ENCODE measurements at regions not wholly inside any gene's neighbourhood (a gene's known extent, or its start where the extent isn't known, plus 50 kb on each side); places are given as distances from the start of the nearest gene placed in this dataset.

- TF ChIP-seq PRDM6 (tag by site-specific recombination; IDR thresholded peaks at IDR 0.05) (no peak), ZNF391 (tag by site-specific recombination; IDR thresholded peaks at IDR 0.05; ENCODE audit: borderline replicate concordance, low read depth) (no peak), ZBTB10 (tag by site-specific recombination; IDR thresholded peaks at IDR 0.05) (no peak), ZNF747 (tag by site-specific recombination; IDR thresholded peaks at IDR 0.05) (no peak), KLF9 (tag by site-specific recombination; IDR thresholded peaks at IDR 0.05; ENCODE audit: low read depth) (no peak), ZNF404 (tag by site-specific recombination; IDR thresholded peaks at IDR 0.05) (no peak), BCL11B (tag by site-specific recombination; IDR thresholded peaks at IDR 0.05; ENCODE audit: low read depth) (no peak), ZNF692 (tag by site-specific recombination; IDR thresholded peaks at IDR 0.05) (no peak), ZNF114 (tag by site-specific recombination; IDR thresholded peaks at IDR 0.05) (no peak)
Observed at GRCh38 chr6:137390334-137390733, 103.9 kb downstream of the OLIG3 start (continued).

- no peaks in the 10 kb centered on the region for H3K36me3 ChIP-seq (ENCODE audit: control insufficient read depth in 2 of 2, insufficient read depth in 1 of 2, low read length in 2 of 2)
- no peaks in the 10 kb centered on the region for H3K4me1 ChIP-seq (ENCODE audit: control insufficient read depth, insufficient read depth, low read length)
- no peaks in the 10 kb centered on the region for H3K9me3 ChIP-seq (ENCODE audit: control insufficient read depth, insufficient read depth, low read depth, low read length)
- ChIA-PET CTCF (interaction anchor here (0.6 to 1.2 kb wide), 3 partner anchors 26 to 79 kb away, joined by 3 to 4 read pairs (median 3); no protein-coding TSS in a partner anchor), POLR2A (no interaction called here)
- no peak overlapping the region for H3K27ac ChIP-seq (ENCODE audit: extremely low read depth, low read depth, low read length)
- no peak overlapping the region for H3K4me3 ChIP-seq (ENCODE audit: low read depth, low read length)
- no peak for TF ChIP-seq ZFP37 (tag by site-specific recombination; IDR thresholded peaks at IDR 0.05)
- TF ChIP-seq ZNF292 (tag by site-specific recombination; IDR thresholded peaks at IDR 0.05; ENCODE audit: borderline replicate concordance, low read depth): no peak
Observed at GRCh38 chr6:137389150-137389704, 105.0 kb downstream of the OLIG3 start.

- Histone ChIP-seq H3K27ac (ENCODE audit: extremely low read depth, low read depth, low read length) (no peak overlapping the region), H3K36me3 (ENCODE audit: control insufficient read depth in 2 of 2, insufficient read depth in 1 of 2, low read length in 2 of 2) (no peaks in the 10 kb centered on the region), H3K9me3 (ENCODE audit: control insufficient read depth, insufficient read depth, low read depth, low read length) (no peaks in the 10 kb centered on the region), H3K4me1 (ENCODE audit: control insufficient read depth, insufficient read depth, low read length) (no peaks in the 10 kb centered on the region), H3K4me3 (ENCODE audit: low read depth, low read length) (no peak overlapping the region)
- POLR2A ChIA-PET: no interaction called here
- CTCF ChIA-PET: no interaction called here
- TF ChIP-seq ZNF433 (tag by site-specific recombination; IDR thresholded peaks at IDR 0.05; ENCODE audit: low read depth) (no peak), REPIN1 (tag by site-specific recombination; IDR thresholded peaks at IDR 0.05; ENCODE audit: low read depth) (no peak), HOXD13 (CRISPR knock-in tag; IDR thresholded peaks at IDR 0.05; ENCODE audit: borderline replicate concordance) (no peak), ZNF239 (tag by site-specific recombination; IDR thresholded peaks at IDR 0.05) (no peak), ZNF18 (tag by site-specific recombination; IDR thresholded peaks at IDR 0.05) (no peak), ZNF16 (tag by site-specific recombination; IDR thresholded peaks at IDR 0.05; ENCODE audit: low read depth) (no peak), ZNF518A (tag by site-specific recombination; conservative IDR thresholded peaks at IDR 0.05; ENCODE audit: low read depth) (no peak), ZNF157 (tag by site-specific recombination; IDR thresholded peaks at IDR 0.05) (no peak), ZNF658 (tag by site-specific recombination; IDR thresholded peaks at IDR 0.05) (no peak)
Observed at GRCh38 chr6:137387096-137387764, 107.0 kb downstream of the OLIG3 start.
